Esophagus muscularis mucosa (tissue), 4 donors: ENCODE measurements at regions not wholly inside any gene's neighbourhood (a gene's known extent, or its start where the extent isn't known, plus 50 kb on each side); places are given as distances from the start of the nearest gene placed in this dataset.
A peak's percentile ranks its signal among the peaks of the same experiment; 100 is the strongest.

Experiments
- DNase-seq: peaks from one replicate; pipeline ENCODE4 v3.0.0-alpha.2; 2017; ENCODE audit errors: extremely low spot score
- H3K27ac ChIP-seq, 4 donors: fragments of 200-600 bp; sonication (generic); replicated peaks in 1 of 4; 1 replicate in 3 of 4; 2 replicates in 1 of 4; pipeline ENCODE4 v1.5.1; 2016 to 2019; ENCODE audit warnings: mild to moderate bottlenecking in 1 of 4
- H3K27me3 ChIP-seq, 4 donors: fragments of 200-600 bp; sonication (generic); one replicate each; pipeline versions ENCODE4 v1.5.1 to v1.6.0; 2016 to 2019
- H3K36me3 ChIP-seq, 4 donors: fragments of 200-600 bp; sonication (generic); one replicate each; pipeline ENCODE4 v1.5.1; 2016 to 2019
- H3K4me1 ChIP-seq, 4 donors: fragments of 200-600 bp; sonication (generic); one replicate each; pipeline ENCODE4 v1.5.1; 2016 to 2019
- H3K4me3 ChIP-seq, 4 donors: fragments of 200-600 bp; sonication (generic); 1 replicate in 2 of 4; 2 replicates in 2 of 4; pipeline ENCODE4 v1.5.1; 2016 to 2019; ENCODE audit warnings: mild to moderate bottlenecking in 4 of 4, moderate library complexity in 1 of 4
- H3K9me3 ChIP-seq, 4 donors: fragments of 200-600 bp; sonication (generic); 1 replicate in 3 of 4; 2 replicates in 1 of 4; pipeline ENCODE4 v1.5.1; 2016 to 2019
- EP300 ChIP-seq: sonication (generic); formaldehyde crosslinking; IDR thresholded peaks from one replicate; pipeline ENCODE4 v1.6.1; 2017; ENCODE audit warnings: antibody characterized with exemption
- POLR2A ChIP-seq: fragments of 450-650 bp; IDR thresholded peaks from one replicate; pipeline ENCODE4 v1.6.1; 2017; ENCODE audit warnings: antibody characterized with exemption, moderate library complexity, mild to moderate bottlenecking, low read depth
- POLR2AphosphoS5 ChIP-seq, 2 donors: sonication (generic); formaldehyde crosslinking; IDR thresholded peaks; one replicate each; pipeline ENCODE4 v1.6.1; 2017; ENCODE audit warnings: antibody characterized with exemption in 2 of 2
- WGBS: methylation state at CpG from one replicate; pipeline ENCODE4 v1.1.5; 2018; 5-methylcytosine and 5-hydroxymethylcytosine counted together
- intact Hi-C: fragments of 100-400 bp; cut with DNase I; formaldehyde crosslinking; loops from one replicate; pipeline ENCODE4 v1.15.1; 2023
- TF ChIP-seq, protein P1 (sequence below), 3 experiments: fragments of 200-600 bp in 2 of 3; fragments of 450-650 bp in 1 of 3; sonication (generic) in 2 of 3; IDR thresholded peaks; one replicate each; pipeline ENCODE4 v1.5.1; 2017 to 2019; ENCODE audit warnings: antibody characterized with exemption in 3 of 3, mild to moderate bottlenecking in 2 of 3, moderate library complexity in 1 of 3

DNA sequence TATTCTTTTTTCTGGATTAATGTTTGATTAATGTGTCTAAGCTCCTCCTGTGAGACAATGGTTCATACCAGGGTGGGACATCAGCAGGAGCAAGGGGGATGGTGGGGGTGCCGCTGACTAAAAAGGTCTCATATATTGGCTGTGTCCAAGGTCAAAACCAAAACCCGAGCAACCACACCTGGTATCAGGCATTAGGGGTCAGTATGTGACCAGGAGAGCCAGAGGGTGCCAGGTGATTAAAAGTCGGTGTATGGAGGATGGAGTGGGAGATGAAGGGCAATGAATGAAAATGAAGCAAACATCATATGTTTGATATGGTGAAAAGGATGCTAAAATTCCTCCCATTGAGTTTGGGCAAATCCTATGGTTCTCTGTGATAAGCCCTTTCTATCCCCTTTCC is 118.0 kb downstream of the MIAT start:
- intact Hi-C loops = no loop called here
- 92% methylated on average over 3 of the region's 3 CpGs for WGBS
- TF ChIP-seq POLR2AphosphoS5 (IDR thresholded peaks at IDR 0.05) (no peak), POLR2A (no peak)

DNA sequence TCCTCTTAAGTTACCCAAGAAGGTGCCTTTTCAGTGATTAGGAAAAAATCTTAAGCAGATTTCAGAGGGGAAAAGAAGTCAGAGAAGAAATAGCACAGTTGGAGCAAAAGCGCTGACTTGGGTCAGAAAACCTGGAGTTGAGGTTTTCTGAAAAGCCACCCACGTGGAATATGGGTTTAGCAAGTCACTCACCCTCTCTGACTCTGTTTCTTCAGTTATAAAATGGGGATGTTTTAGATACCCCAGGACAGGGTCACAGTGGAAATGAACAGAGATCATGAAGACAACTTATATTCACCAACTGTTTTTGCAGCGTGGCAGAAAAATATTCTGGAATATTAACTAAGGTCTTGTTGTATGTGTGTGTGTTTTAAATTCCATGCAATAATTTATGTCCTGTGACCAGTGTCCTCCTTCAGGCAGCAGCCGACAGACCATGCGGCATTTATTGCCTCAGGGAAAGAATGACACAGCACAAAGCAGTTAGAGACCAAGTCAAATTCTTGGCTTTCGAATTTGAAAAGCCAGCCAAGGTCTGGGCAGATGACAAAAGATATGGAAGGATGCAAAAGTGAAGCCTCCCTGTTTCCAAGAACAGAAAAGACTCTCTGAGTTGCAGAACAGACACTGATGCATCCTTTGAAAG is 119.9 kb downstream of the MIAT start:
- DNase-seq = no peak
- Histone ChIP-seq H3K4me3 (no peak overlapping the region), H3K4me1 (peaks cover 9 to 16% (median 11%) of the 10 kb centered on the region in 4 donors), H3K9me3 (peaks cover 0 to 11% (median 2%) of the 10 kb centered on the region in 4 donors), H3K27me3 (no peaks in the 10 kb centered on the region), H3K36me3 (peaks cover 0 to 62% (median 29%) of the 10 kb centered on the region in 4 donors), H3K27ac (no peak overlapping the region)
- WGBS = 60% methylated on average over 6 of the region's 6 CpGs
- intact Hi-C loops = no loop called here
- TF ChIP-seq POLR2AphosphoS5 (IDR thresholded peaks at IDR 0.05) (peak; percentile 26 to 43), POLR2A (no peak)

More for the DNA sequence above, 118.0 kb downstream of the MIAT start:
- H3K27ac ChIP-seq = no peak overlapping the region
- H3K36me3 ChIP-seq = peaks cover 0 to 48% (median 18%) of the 10 kb centered on the region in 4 donors
- no peak overlapping the region for H3K4me3 ChIP-seq
- H3K4me1 ChIP-seq = peaks cover 9 to 16% (median 11%) of the 10 kb centered on the region in 4 donors
- H3K9me3 ChIP-seq = peaks cover 0 to 11% (median 2%) of the 10 kb centered on the region in 4 donors
- DNase-seq = no peak
- no peaks in the 10 kb centered on the region for H3K27me3 ChIP-seq

DNA sequence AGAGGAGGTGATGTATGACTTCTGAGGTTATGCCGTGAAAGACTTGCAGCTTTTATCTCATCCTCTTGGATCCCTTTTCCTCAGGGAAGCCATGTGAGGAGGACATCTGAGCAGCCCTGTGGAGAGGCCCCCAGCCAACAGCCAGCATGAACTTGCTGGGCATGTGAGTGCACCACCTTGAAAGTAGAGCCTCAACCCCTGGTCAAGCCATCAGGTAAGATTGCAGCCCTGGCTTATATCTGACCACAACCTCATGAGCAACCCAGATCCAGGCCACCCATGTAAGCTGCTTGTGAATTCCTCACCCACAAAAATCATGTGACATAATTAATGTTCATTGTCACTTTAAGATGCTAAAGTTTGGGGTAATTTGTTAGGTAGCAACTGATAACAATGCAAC is 121.0 kb downstream of the MIAT start:
- H3K36me3 ChIP-seq = peaks cover 0 to 73% (median 33%) of the 10 kb centered on the region in 4 donors

DNA sequence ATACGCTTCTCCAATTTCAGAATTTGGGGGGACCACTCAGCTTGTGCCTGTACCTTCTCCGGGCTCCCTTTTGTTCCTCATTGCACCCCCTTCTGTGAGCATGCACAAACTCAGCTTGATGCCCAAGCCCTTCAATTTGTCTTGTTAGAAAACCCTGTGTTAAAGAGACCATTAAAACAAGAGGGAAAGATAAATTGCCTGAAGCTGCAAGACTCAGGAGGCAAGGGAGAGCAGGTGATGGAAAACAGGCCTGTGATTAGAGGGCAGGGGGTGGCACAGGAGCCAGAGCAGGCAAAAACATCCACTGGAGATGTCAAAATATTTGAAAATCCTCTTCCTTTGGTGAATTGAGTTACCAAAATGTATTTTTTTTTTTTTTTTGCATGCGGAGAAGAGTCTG is 121.7 kb downstream of the MIAT start:
- whole genome bisulfite sequencing = 85% methylated on average over 3 of the region's 3 CpGs
- H3K36me3 ChIP-seq = peaks cover 0 to 78% (median 34%) of the 10 kb centered on the region in 4 donors
- TF ChIP-seq, protein P1, sequence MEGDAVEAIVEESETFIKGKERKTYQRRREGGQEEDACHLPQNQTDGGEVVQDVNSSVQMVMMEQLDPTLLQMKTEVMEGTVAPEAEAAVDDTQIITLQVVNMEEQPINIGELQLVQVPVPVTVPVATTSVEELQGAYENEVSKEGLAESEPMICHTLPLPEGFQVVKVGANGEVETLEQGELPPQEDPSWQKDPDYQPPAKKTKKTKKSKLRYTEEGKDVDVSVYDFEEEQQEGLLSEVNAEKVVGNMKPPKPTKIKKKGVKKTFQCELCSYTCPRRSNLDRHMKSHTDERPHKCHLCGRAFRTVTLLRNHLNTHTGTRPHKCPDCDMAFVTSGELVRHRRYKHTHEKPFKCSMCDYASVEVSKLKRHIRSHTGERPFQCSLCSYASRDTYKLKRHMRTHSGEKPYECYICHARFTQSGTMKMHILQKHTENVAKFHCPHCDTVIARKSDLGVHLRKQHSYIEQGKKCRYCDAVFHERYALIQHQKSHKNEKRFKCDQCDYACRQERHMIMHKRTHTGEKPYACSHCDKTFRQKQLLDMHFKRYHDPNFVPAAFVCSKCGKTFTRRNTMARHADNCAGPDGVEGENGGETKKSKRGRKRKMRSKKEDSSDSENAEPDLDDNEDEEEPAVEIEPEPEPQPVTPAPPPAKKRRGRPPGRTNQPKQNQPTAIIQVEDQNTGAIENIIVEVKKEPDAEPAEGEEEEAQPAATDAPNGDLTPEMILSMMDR (IDR thresholded peaks at IDR 0.05) = no peak
- TF ChIP-seq EP300 (no peak), POLR2A (no peak), POLR2AphosphoS5 (IDR thresholded peaks at IDR 0.05) (no peak)
- no peak overlapping the region for H3K4me3 ChIP-seq
- no peaks in the 10 kb centered on the region for H3K27me3 ChIP-seq
- no peak overlapping the region for H3K27ac ChIP-seq
- no peak for DNase-seq
- intact Hi-C loops = no loop called here
- H3K4me1 ChIP-seq = peaks cover 9 to 16% (median 11%) of the 10 kb centered on the region in 4 donors
- H3K9me3 ChIP-seq = peaks cover 0 to 11% (median 2%) of the 10 kb centered on the region in 4 donors

More for the DNA sequence above, 121.0 kb downstream of the MIAT start:
- Histone ChIP-seq H3K27ac (no peak overlapping the region), H3K9me3 (peaks cover 0 to 11% (median 2%) of the 10 kb centered on the region in 4 donors), H3K4me3 (no peak overlapping the region), H3K4me1 (peaks cover 9 to 16% (median 11%) of the 10 kb centered on the region in 4 donors), H3K27me3 (no peaks in the 10 kb centered on the region)
- WGBS = 90% methylated on average over 1 of the region's 1 CpG
- intact Hi-C loops = no loop called here
- TF ChIP-seq POLR2AphosphoS5 (IDR thresholded peaks at IDR 0.05) (no peak), POLR2A (no peak), EP300 (no peak)
- TF ChIP-seq, protein P1 (IDR thresholded peaks at IDR 0.05) = no peak
- no peak for DNase-seq

DNA sequence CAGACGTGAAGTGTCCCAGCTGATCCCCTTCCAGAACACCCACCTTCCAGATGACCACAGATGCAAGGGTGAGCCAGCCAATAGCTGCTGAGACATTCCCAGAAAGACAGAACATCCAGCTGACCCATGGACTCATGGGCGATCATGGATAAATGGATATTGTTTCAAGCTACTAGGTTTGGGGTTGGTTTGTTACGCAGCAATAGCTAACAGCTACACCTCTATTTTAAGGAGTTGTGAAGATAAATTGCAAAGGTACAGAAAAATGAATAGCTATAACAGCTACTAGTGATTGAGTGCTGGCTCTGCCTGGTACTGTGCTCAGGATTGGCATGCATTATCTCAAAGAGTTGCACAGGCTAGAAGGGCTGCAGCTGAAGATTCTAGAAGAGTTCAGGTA is 122.5 kb downstream of the MIAT start:
- H3K27ac ChIP-seq = no peak overlapping the region
- no peak for DNase-seq
- peaks cover 9 to 16% (median 11%) of the 10 kb centered on the region in 4 donors for H3K4me1 ChIP-seq
- peaks cover 0 to 11% (median 2%) of the 10 kb centered on the region in 4 donors for H3K9me3 ChIP-seq
- H3K36me3 ChIP-seq = peaks cover 0 to 77% (median 36%) of the 10 kb centered on the region in 4 donors
- no peaks in the 10 kb centered on the region for H3K27me3 ChIP-seq
- intact Hi-C loops = no loop called here
- WGBS = 92% methylated on average over 3 of the region's 3 CpGs
- TF ChIP-seq POLR2AphosphoS5 (IDR thresholded peaks at IDR 0.05) (no peak), EP300 (no peak), POLR2A (no peak)
- TF ChIP-seq, protein P1 (IDR thresholded peaks at IDR 0.05) = no peak
- H3K4me3 ChIP-seq = no peak overlapping the region
